CD4-positive, alpha-beta T cell (primary cell): ENCODE measurements at regions not wholly inside any gene's neighbourhood (a gene's known extent, or its start where the extent isn't known, plus 50 kb on each side); places are given as distances from the start of the nearest gene placed in this dataset.

Source experiments
- ATAC-seq: fragments of 200-7000 bp; cut with Tn5 transposase; one replicate; pipeline ENCODE4 v1.10.0; 2022; ENCODE audit warnings: mild to moderate bottlenecking; ENCODE audit not compliant: poor library complexity
- CTCF ChIA-PET: fragments of 350-600 bp; sonication (Branson Sonifier 250); formaldehyde crosslinking; loops from one replicate; lab custom pipeline; 2021; ENCODE audit warnings: antibody characterized with exemption, inconsistent platforms; lab: Charles Lee
- POLR2A ChIA-PET: fragments of 350-600 bp; sonication (Branson Sonifier 250); formaldehyde crosslinking; loops from one replicate; lab custom pipeline; 2021; ENCODE audit warnings: antibody characterized with exemption, inconsistent platforms; lab: Charles Lee
- DNase-seq, 14 experiments: peaks; one replicate each; pipeline ENCODE4 v3.0.0-alpha.2; 2013 to 2020; ENCODE audit warnings: mixed read lengths in 2 of 14
- H3K27ac ChIP-seq, 2 donors: one replicate each; pipeline versions ENCODE4 v1.5.1 to v1.7.0; 2013; ENCODE audit warnings: low read length in 2 of 2, low read depth in 1 of 2, mild to moderate bottlenecking in 1 of 2
- H3K27me3 ChIP-seq, 2 experiments: 1 replicate in 1 of 2; 2 replicates in 1 of 2; pipeline versions ENCODE4 v1.6.1 to v1.7.0; 2013; ENCODE audit warnings: low read length in 2 of 2, control low read depth in 1 of 2, mild to moderate bottlenecking in 1 of 2, moderate library complexity in 1 of 2; ENCODE audit not compliant: insufficient read depth in 2 of 2, control insufficient read depth in 1 of 2
- H3K36me3 ChIP-seq: one replicate; pipeline ENCODE4 v1.6.1; 2013; ENCODE audit warnings: low read length, control low read depth; ENCODE audit not compliant: insufficient read depth
- H3K4me1 ChIP-seq: one replicate; pipeline ENCODE4 v1.6.1; 2013; ENCODE audit warnings: low read length, control low read depth; ENCODE audit not compliant: insufficient read depth
- H3K4me3 ChIP-seq: one replicate; pipeline ENCODE4 v1.5.1; 2013; ENCODE audit warnings: mild to moderate bottlenecking, low read length, moderate library complexity
- H3K9me3 ChIP-seq, 2 experiments: 1 replicate in 1 of 2; 2 replicates in 1 of 2; pipeline versions ENCODE4 v1.6.1 to v1.7.0; 2013; ENCODE audit warnings: low read length in 2 of 2, mild to moderate bottlenecking in 2 of 2, control low read depth in 1 of 2, moderate library complexity in 1 of 2; ENCODE audit not compliant: control insufficient read depth in 1 of 2, insufficient read depth in 1 of 2
- H3K27ac Mint-ChIP-seq: one replicate; pipeline ENCODE4 v1.8.0; 2020; ENCODE audit warnings: mixed read lengths
- H3K27me3 Mint-ChIP-seq: one replicate; pipeline ENCODE4 v1.8.0; 2021; ENCODE audit warnings: mixed read lengths
- H3K36me3 Mint-ChIP-seq: one replicate; pipeline ENCODE4 v1.8.0; 2021; ENCODE audit warnings: low read depth, mixed read lengths
- H3K4me1 Mint-ChIP-seq: one replicate; pipeline ENCODE4 v1.8.0; 2021; ENCODE audit warnings: low read depth, mixed read lengths
- H3K4me3 Mint-ChIP-seq: one replicate; pipeline ENCODE4 v1.8.0; 2020; ENCODE audit warnings: mild to moderate bottlenecking, mixed read lengths
- H3K9me3 Mint-ChIP-seq: one replicate; pipeline ENCODE4 v1.8.0; 2020; ENCODE audit warnings: mixed read lengths
- intact Hi-C, 2 experiments: fragments of 100-400 bp; cut with DNase I in 1 of 2; cut with micrococcal nuclease in 1 of 2; formaldehyde crosslinking; loops; one replicate each; pipeline versions ENCODE4 v1.15.1 to v1.9.0; 2023 to 2025; cut with DNase I, micrococcal nuclease
- TF ChIP-seq, protein P1 (sequence below): fragments of 200-600 bp; IDR thresholded peaks from one replicate; pipeline ENCODE4 v1.8.0; 2022; ENCODE audit warnings: antibody characterized with exemption, mild to moderate bottlenecking

DNA sequence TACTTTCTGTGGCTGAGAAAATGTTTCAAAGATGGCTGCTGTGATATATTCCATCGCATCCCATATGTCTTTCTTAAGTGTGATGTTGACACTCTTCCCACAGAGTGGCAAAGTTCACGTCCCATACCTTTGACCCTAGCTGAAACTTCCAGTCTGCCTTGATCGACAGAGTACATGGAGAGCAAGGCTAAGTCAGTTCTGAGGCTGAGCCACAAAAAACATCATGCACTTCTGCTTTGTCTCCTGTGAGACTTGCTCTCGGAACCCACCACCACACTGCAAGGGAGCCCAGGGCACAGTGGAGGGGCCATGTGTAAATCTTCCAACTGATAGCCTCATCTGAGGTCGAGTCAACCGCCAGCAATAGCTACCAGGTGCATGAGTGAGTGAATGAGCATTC, 431.9 kb upstream of the RUNX1 start:
- Histone ChIP-seq H3K4me3 (no peak overlapping the region), H3K36me3 (no peaks in the 10 kb centered on the region), H3K4me1 (no peaks in the 10 kb centered on the region), H3K9me3 (no peaks in the 10 kb centered on the region), H3K27ac (no peak overlapping the region), H3K27me3 (no peaks in the 10 kb centered on the region)
- no peak for ATAC-seq
- Mint-ChIP-seq H3K27me3 (no peaks in the 10 kb centered on the region), H3K36me3 (no peaks in the 10 kb centered on the region), H3K9me3 (peaks cover 2% of the 10 kb centered on the region), H3K4me1 (peaks cover 10% of the 10 kb centered on the region), H3K4me3 (no peak overlapping the region), H3K27ac (no peak overlapping the region)
- CTCF ChIA-PET, result no interaction called here
- TF ChIP-seq, protein P1, sequence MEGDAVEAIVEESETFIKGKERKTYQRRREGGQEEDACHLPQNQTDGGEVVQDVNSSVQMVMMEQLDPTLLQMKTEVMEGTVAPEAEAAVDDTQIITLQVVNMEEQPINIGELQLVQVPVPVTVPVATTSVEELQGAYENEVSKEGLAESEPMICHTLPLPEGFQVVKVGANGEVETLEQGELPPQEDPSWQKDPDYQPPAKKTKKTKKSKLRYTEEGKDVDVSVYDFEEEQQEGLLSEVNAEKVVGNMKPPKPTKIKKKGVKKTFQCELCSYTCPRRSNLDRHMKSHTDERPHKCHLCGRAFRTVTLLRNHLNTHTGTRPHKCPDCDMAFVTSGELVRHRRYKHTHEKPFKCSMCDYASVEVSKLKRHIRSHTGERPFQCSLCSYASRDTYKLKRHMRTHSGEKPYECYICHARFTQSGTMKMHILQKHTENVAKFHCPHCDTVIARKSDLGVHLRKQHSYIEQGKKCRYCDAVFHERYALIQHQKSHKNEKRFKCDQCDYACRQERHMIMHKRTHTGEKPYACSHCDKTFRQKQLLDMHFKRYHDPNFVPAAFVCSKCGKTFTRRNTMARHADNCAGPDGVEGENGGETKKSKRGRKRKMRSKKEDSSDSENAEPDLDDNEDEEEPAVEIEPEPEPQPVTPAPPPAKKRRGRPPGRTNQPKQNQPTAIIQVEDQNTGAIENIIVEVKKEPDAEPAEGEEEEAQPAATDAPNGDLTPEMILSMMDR, result no peak
- DNase-seq, result no peak
- POLR2A ChIA-PET, result no interaction called here
- intact Hi-C loops, result no loop called here

DNA sequence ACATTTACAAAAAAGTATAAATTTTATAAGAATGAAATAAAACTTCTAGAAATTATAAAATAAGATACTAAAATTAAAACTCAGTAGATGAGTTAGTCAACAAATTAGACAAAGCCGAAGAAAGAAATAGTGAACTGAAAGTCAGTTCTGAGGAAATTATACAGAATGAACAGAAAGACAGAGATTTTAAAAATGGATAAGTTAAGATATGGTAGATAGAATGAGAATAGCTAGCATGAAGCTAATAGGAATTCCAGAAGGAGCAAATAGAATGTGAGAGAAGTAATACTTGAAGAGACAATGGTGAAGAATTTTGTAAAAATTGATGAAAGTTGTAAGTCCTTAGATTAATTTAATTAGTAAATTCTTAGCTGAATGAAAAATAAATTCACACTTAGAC, 430.4 kb upstream of the RUNX1 start:
- no peak overlapping the region for H3K4me3 ChIP-seq
- Mint-ChIP-seq H3K4me3 (no peak overlapping the region), H3K36me3 (no peaks in the 10 kb centered on the region), H3K27ac (no peak overlapping the region), H3K9me3 (peaks cover 2% of the 10 kb centered on the region), H3K27me3 (no peaks in the 10 kb centered on the region), H3K4me1 (peaks cover 17% of the 10 kb centered on the region)
- DNase-seq (no peak), ATAC-seq (no peak)
- TF ChIP-seq, protein P1, result no peak
- intact Hi-C loops, result no loop called here
- H3K27me3 ChIP-seq, result no peaks in the 10 kb centered on the region
- POLR2A ChIA-PET, result no interaction called here
- H3K36me3 ChIP-seq, result no peaks in the 10 kb centered on the region
- H3K9me3 ChIP-seq, result no peaks in the 10 kb centered on the region
- H3K4me1 ChIP-seq, result no peaks in the 10 kb centered on the region
- CTCF ChIA-PET, result interaction anchor here (1.1 kb wide), 1 partner anchor 9 kb away, joined by 4 read pairs; no protein-coding TSS in a partner anchor
- no peak overlapping the region for H3K27ac ChIP-seq

DNA sequence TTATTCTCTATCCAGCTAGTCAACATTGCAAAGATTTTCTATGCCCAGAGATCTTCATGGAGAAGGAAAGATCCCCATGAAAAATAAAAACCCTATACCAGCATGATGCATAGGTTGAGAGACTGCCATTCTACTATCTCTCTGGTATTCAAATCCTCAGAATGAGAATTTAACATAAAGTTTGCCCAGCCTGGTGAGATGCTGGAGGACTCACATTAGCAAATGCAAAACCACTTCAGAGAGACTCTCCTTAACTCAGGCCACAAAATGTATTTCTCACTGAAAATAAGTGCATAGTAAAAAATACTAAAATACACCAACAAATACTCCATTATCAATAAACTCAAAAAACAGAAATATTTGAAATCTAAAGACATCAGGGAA, 430.0 kb upstream of the RUNX1 start:
- Histone ChIP-seq H3K9me3 (no peaks in the 10 kb centered on the region), H3K27ac (no peak overlapping the region), H3K27me3 (no peaks in the 10 kb centered on the region), H3K4me3 (no peak overlapping the region), H3K36me3 (no peaks in the 10 kb centered on the region), H3K4me1 (no peaks in the 10 kb centered on the region)
- Mint-ChIP-seq H3K4me3 (no peak overlapping the region), H3K36me3 (no peaks in the 10 kb centered on the region), H3K27ac (no peak overlapping the region), H3K9me3 (peaks cover 2% of the 10 kb centered on the region), H3K4me1 (peaks cover 17% of the 10 kb centered on the region), H3K27me3 (no peaks in the 10 kb centered on the region)
- no peak for ATAC-seq
- no peak for DNase-seq
- intact Hi-C loops, result no loop called here
- CTCF ChIA-PET, result no interaction called here
- TF ChIP-seq, protein P1, result no peak
- POLR2A ChIA-PET, result no interaction called here
